ENCODE measurements at regions not wholly inside any gene's neighbourhood (a gene's known extent, or its start where the extent isn't known, plus 50 kb on each side); places are given as distances from the start of the nearest gene placed in this dataset.

DNA sequence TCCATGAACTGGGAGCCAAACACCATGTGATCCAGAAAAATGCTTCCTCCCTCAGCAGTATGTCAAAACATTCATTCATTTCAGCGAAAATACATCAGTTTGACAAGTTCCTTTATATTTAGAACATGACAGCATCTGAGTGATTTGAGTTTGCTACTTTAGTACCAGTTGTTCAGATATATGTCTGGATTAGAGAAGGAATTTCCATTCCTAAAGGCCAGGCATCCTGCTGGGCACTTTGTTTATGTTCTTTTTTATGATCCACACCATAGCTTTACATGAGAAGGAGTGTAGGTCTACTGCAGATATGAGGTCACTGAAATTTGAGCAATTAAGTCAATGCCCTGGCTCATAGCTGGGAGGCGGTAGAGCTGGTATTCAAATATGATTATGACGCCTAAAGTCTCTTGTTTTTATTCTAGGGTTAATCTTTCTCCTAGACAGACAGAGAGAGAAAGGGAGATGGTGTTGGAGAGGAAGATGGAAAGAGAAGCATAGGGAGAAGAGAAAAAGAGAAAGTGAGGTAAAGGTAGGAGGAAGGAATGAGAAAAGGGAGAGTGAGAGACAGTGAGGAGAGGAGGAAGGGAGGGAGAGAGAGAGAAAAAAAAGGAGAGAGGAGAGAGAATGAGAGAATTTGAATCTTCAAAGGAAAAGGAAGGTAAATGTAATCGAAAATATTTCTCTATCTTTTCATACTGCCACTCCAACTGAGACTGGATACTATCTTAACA is 839.5 kb upstream of the FANCL start:
- no peak overlapping the region for H3K4me3 ChIP-seq (ENCODE audit: low read depth, low read length)
- TF ChIP-seq, protein P1, sequence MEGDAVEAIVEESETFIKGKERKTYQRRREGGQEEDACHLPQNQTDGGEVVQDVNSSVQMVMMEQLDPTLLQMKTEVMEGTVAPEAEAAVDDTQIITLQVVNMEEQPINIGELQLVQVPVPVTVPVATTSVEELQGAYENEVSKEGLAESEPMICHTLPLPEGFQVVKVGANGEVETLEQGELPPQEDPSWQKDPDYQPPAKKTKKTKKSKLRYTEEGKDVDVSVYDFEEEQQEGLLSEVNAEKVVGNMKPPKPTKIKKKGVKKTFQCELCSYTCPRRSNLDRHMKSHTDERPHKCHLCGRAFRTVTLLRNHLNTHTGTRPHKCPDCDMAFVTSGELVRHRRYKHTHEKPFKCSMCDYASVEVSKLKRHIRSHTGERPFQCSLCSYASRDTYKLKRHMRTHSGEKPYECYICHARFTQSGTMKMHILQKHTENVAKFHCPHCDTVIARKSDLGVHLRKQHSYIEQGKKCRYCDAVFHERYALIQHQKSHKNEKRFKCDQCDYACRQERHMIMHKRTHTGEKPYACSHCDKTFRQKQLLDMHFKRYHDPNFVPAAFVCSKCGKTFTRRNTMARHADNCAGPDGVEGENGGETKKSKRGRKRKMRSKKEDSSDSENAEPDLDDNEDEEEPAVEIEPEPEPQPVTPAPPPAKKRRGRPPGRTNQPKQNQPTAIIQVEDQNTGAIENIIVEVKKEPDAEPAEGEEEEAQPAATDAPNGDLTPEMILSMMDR (IDR thresholded peaks at IDR 0.05; ENCODE audit: insufficient read depth, low read length) = no peak
- DNase-seq (ENCODE audit: low read depth) = no peak

DNA sequence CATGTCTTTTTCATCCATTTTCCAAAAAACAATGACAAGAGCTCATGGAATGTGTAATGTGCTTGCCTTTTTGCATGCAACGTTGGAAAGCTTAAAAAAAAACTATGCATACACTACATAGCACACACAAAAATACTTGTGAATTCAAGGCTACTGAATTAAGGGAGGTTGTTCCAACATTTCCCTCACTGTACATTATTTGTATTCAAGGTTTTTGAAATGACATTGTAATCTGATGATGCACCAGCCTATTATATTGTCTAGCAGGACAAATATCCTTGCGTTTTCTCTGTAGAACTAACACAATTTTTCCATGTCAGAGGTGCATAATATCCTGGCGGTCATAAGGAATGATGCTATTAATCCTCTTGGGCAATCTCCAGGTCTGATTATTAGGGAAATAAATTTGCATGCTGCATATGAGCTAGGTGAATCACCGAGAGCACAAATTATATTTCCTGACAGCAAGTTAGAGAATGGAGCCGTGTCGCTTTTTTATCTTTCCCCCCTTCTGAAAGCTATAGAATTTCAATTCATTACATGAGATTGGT is 836.9 kb upstream of the FANCL start:
- H3K4me3 ChIP-seq (ENCODE audit: low read depth, low read length) = no peak overlapping the region
- no peak for DNase-seq (ENCODE audit: low read depth)
- TF ChIP-seq, protein P1 (IDR thresholded peaks at IDR 0.05; ENCODE audit: insufficient read depth, low read length) = no peak

DNA sequence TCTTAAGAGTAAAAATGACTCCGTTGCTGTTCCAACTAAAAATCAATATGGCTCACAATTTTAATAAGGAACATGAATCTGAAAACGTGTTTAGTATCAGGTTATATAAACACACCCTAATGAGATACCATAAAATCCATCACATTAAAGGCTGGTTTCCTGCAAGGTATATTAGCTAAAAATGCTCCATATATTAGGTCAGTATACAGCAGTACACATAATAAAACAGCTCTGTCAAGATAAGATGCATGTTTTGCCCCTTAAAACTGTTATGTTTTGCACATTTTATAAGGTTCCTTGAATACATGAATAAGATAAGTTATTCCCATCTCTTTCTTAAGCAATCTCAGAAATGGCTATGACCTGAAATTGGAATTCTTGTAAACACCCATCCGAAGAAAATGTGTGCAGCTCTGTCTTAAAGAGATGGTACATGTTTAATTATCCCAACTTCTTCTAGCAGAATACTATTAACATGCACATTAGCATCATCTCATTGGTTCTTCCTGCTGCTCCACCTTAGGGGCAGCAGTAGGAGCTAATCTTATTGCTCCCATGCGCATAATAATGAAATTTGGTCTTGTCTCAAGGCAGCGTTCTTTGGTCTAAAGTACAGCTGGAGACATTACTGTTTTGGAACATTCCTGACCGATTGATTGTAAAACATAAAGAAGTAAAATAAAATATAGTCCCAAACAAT is 836.1 kb upstream of the FANCL start:
- TF ChIP-seq, protein P1 (IDR thresholded peaks at IDR 0.05; ENCODE audit: insufficient read depth, low read length) = no peak
- DNase-seq (ENCODE audit: low read depth) = no peak
- no peak overlapping the region for H3K4me3 ChIP-seq (ENCODE audit: low read depth, low read length)

DNA sequence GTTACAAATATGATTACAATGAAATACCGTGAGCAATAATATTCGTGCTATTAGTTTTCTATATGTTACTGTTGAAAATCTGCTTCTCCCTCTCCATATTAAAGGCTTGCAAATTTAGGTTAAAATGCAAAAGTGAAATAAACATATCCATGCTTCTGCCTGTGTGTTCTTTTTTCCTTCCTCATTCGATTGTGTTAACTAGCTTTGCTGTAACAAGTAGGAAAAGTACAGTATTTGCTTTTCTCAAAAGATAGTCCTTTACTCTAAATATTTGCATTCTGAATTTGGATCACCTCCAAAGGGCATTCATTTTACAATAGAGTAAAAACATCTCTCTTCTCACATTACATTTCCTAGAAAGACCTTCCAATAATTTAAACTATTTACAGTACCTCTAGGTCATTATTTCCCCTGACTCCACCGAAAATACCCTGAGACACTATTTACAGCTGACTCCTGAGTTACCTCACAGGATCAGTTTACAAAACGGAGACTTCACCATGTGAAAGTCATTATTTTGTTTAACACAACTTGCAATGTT is 835.0 kb upstream of the FANCL start:
- no peak overlapping the region for H3K4me3 ChIP-seq (ENCODE audit: low read depth, low read length)
- TF ChIP-seq, protein P1 (IDR thresholded peaks at IDR 0.05; ENCODE audit: insufficient read depth, low read length) = no peak
- no peak for DNase-seq (ENCODE audit: low read depth)

DNA sequence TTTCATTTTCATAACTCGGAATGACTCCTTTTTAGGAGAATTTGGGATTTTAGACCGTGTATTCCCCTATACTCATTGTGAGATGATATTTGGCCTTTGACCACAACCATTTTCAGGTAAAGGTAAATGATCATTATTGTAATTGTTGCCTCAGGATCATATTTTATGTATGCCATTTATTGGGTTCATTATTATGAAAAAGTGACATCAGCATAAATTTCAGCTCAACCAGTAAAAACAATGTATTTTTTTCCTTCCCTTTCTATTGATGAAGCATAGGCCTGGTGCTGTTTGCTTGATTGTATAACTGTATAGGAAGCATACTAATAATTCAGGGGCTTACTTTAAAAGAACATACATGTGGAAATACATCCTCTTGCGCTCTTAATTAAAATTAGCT is 832.9 kb upstream of the FANCL start:
- no peak overlapping the region for H3K4me3 ChIP-seq (ENCODE audit: low read depth, low read length)
- no peak for DNase-seq (ENCODE audit: low read depth)
- TF ChIP-seq, protein P1 (IDR thresholded peaks at IDR 0.05; ENCODE audit: insufficient read depth, low read length) = no peak

DNA sequence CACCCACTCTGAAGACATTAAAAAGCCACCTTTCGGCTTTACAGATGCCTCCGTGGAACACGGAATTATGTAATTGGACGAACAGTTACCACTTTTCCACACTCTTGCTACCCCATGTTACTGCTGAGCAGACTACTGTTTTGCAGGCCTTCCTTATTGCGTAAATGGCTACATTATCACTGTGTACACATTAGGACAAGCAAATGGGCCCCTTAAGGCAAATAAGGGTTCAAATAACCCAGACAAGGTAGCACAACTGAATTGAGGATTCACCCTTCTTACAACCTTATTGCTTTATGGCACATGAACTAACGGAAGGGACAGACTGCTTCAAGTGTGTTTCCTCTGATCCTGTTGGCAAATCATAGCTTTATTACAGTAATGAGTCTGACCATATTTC is 832.2 kb upstream of the FANCL start:
- DNase-seq (ENCODE audit: low read depth) = no peak
- TF ChIP-seq, protein P1 (IDR thresholded peaks at IDR 0.05; ENCODE audit: insufficient read depth, low read length) = no peak
- no peak overlapping the region for H3K4me3 ChIP-seq (ENCODE audit: low read depth, low read length)

All from fibroblast of the aortic adventitia (primary cell).